HG03378 (cell line): ENCODE measurements at regions not wholly inside any gene's neighbourhood (a gene's known extent, or its start where the extent isn't known, plus 50 kb on each side); places are given as distances from the start of the nearest gene placed in this dataset.
"Not testable (repeated sequence)": the region's sequence is repeated elsewhere in the genome, so short reads cannot be mapped to it uniquely, and the experiment has no call there.

ENCODE experiments used
- ATAC-seq: cut with Tn5 transposase; IDR thresholded peaks from one replicate; pipeline ENCODE4 v1.9.1; 2021; ENCODE audit warnings: mild to moderate bottlenecking, moderate library complexity; ENCODE audit not compliant: unreplicated experiment

GRCh38 chr3:3689601-3690375 lies 109.4 kb upstream of the LRRN1 start:
- ATAC-seq, result no peak

GRCh38 chr3:3686907-3687648 lies 112.2 kb upstream of the LRRN1 start:
- ATAC-seq, result no peak

DNA sequence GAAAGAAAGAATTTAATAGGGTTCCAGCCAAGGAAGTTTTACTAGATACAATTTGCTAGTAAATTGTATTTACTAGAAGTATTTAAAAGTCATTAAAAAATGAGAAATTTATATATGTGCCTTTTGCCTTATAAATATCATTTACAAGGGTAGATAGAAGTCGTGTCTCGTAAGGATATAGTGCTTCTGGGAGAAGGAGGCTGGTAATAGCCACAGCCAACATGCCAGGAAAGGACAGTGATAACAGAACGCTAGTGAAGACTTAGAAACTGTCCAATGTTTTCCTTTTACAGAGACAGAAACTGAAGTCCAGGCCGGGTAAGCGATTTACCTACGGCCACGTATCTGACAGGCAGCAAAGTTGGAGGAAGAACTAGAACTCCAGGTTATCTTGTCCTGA lies 113.5 kb upstream of the LRRN1 start:
- no peak for ATAC-seq

DNA sequence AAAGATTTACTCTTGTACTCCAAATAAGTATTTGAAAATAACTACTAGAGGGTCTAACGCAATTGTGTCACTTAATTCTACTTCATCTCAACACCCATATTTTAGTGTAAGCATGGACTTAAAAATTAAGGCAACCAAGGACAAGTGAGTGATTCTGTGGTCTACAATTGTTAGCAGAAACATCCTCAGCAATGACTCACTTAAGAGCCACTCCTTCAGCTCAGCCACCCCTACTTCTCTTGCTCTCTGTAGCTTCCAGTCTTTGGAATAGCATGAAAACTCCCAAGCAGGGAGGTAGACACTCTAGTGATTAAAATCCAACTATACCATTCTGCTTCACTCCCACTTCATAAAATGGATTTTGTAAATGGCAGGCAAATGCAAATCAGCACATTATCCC lies 116.0 kb upstream of the LRRN1 start:
- no peak for ATAC-seq

- no peak for ATAC-seq
Measured at GRCh38 chr3:3675801-3676200, 123.4 kb upstream of the LRRN1 start.

- ATAC-seq, result no peak
Measured at GRCh38 chr3:3675186-3675585, 124.0 kb upstream of the LRRN1 start.

DNA sequence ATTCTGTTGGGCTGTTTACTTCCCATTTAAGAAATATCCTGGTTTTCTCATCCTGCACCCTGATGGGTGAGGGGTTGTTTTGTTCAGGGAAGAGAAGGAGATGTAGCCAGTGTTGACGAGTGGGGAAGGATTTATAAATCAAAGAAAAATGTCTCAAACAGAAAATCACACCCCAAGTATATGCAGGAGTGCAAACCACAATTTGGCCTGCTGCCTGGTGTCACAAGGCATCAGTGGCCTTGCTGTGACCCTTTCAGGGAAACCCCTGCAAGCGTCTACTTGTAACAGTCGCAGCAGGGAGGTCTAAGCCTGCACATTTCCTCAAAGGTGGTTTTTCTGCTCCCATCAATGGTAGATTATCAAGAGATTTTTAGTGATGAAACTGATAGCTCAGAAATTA lies 132.6 kb upstream of the LRRN1 start:
- ATAC-seq, result peak; percentile 100

- peak; percentile 38 for ATAC-seq
Measured at GRCh38 chr3:3665961-3666640, 133.1 kb upstream of the LRRN1 start.

DNA sequence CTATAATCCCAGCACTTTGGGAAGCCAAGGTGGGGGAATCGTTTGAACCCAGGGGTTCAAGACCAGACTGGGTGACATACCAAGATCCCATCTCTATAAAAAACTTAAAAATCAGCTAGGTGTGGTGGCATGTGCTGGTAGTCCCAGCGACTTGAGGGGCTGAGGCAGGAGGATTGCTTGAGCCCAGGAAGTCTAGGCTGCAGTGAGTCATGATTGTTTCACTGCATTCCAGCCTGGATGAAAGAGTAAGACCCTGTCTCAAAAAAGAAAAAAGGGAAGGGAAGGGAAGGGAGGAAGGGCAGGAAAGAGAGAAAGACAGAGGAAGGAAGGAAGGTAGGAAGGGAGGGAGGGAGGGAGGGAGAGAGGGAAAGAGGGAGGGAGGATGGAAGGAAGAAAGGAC lies 133.7 kb upstream of the LRRN1 start:
- ATAC-seq, result no peak

- no peak for ATAC-seq
Measured at GRCh38 chr3:3664935-3665334, 134.3 kb upstream of the LRRN1 start.

DNA sequence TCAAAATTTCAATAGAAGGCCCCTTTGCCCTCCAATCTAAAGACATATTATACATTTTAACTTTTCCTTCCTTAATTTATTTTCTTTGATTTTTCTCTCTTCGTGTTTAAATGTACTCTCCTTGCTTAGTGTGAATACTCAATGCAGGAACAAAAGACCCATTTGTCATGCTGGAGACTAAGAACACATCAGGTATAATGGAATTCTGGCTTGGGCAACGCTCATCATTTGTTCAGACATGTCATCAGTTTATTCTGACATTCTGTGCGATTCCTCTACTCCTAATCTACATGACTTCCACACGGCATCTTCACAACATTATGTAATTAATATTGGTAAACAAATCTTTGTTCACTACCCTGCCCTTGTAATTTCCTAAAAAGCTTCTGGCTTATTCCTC lies 136.6 kb upstream of the LRRN1 start:
- ATAC-seq, result no peak

DNA sequence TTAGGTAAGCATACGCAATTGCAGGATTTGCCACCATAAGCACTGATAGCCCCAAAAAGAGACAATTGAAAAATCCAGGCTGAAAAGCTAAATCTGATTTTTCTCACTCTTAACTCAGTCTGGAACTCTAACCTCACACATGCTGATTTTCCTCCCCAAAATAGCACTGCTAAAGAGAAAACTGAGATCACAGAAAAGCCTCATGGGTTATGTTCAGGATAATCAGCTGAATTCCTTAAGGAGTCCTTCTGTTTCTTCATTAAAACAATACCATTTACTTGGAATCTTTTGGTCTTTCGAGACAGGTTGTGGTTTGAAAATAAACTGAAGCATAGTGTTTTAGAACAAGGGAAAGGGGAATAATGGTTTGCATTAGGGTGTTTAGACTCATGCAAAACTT lies 144.3 kb upstream of the LRRN1 start:
- ATAC-seq, result no peak

DNA sequence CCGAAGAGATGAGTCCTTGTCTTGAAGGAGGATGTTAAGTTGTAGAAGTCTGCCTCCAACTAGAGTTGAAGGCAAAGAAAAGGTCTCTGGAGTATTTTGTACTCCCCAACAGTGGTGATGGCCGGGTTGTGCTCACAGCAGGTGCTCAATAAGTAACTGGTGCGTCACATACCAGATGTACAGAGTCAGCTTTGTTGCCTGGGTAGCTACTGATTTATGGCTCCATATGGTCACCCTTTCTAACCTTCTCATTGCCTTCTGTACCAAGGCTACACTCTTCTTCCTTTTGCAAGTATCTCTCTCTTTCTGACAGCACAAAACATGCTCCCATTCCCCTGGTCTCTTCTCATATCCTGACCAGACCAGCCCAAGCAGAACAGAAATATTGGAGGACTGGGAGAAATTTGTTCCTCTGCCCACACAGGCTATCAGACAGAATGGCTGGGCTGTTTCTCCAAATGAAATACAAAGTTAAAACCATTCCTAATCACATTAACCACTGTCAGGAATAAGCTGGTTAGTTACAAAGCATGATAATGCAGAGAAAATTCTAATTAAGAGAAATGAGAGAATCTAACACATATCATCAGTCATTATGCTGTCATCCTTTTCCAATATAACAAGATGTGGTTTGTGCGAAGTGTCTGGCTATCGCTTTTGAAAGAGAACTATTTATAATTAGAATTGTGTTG lies 150.1 kb upstream of the LRRN1 start:
- no peak for ATAC-seq

- ATAC-seq, result no peak
Measured at GRCh38 chr3:3646934-3647333, 152.3 kb upstream of the LRRN1 start.

DNA sequence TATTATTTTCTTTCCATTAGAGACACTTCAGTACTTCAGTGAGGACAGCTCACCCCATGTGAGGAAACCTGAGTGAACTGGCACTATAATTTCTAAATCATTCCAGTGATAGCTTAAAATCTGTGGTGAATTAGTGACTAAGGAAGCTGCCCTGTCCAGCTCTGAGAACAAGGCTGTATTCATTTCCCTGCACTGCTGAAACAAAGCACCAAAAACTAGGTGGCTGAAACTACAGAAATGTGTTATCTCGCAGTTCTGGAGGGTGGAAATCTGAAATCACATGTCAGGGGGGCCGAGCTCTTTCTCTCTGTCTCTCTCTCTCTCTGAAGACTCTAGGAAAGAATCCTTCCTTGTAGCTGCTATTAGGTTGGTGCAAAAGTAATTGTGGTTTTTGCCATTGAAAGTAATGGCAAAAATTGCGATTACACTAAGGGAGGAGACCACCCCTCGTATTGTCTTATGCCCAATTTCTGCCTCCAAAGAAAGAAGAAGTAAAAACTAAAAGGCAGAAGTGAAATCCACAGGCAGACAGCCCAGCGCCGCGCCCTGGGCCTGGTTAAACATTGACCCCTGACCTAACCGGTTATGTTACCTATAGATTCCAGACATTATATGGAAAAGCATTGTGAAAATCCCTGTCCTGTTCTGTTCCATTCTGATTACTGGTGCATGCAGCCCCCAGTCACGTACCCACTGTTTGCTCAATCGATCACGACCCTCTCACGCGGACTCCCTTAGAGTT lies 153.0 kb upstream of the LRRN1 start:
- ATAC-seq, result not testable (repeated sequence)

DNA sequence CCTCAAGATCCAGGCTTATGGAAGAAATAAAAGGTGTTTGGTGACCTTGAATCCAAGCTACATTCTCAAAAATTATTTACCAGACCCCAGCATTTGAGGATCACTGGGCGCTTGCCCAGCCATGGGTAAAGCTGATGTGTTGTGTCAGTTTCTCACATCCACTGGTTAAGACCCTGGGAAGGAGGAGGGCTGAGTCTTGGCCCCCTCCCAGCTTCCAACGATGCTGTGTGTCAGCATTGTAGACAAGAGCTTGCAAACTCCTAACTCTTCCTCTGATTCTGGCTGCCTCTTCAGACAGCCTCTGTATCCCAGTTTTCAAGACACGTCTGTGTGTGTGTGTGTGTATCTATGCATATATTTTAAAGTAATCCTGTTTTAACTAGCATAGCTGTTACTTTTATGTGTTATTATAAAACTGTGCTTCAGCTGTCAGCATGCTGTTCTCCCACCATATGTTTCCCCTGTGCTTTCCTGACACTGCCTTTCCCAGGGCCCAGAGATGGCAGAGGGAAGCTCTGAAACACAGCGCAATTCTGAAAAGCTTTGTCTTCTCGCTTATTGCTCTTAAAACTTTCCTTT lies 157.3 kb upstream of the LRRN1 start:
- ATAC-seq, result no peak

GRCh38 chr3:3639078-3639477 lies 160.2 kb upstream of the LRRN1 start:
- no peak for ATAC-seq

GRCh38 chr3:3636815-3637214 lies 162.4 kb upstream of the LRRN1 start:
- ATAC-seq, result no peak

DNA sequence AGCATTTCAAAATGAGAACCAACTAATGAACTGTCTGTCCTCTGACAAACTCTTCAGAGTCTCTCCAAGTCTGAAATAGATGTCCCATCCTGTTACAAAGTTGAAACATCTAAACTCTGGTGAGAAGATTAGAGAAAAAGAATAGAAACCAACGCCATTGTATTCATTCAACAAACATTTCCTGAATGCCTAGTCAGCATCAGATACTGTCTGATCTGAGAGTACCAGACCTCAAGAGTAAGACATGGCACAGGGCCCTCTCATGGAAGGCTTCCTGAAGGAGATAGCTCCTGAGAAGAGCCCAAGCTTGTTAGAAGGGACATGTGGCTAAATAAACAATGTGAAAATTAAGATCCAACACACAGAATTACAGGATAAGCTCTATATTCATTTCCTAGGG lies 164.1 kb upstream of the LRRN1 start:
- ATAC-seq, result no peak

DNA sequence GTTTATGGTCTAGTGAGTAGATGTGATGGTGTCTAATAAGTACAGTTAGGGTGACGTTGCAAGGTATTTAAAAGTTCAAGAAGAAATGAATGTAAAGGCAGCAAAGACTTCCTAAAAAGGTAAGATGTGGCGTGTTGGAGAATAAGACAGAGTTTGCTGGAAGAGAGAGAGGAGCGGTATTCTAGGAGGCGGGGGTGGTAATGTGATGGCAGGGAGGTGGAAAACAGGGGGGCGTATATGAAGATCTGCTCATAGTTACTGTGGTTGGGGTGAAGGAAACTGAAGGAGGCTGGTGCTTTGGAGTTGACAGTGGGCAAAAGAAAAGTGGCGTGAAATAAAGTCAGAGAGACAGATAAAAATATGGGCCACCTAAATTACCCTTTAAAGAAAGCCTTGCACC lies 164.9 kb upstream of the LRRN1 start:
- no peak for ATAC-seq
